DND-41 (cell line): ENCODE measurements at regions not wholly inside any gene's neighbourhood (a gene's known extent, or its start where the extent isn't known, plus 50 kb on each side); places are given as distances from the start of the nearest gene placed in this dataset.

Experiments used
- EZH2 ChIP-seq: IDR thresholded peaks from 3 replicates; pipeline ENCODE4 v1.6.1; 2012; ENCODE audit warnings: borderline replicate concordance, low read depth, mild to moderate bottlenecking, moderate library complexity, low read length, inconsistent platforms; ENCODE audit not compliant: severe bottlenecking
- TF ChIP-seq, protein P1 (sequence below): IDR thresholded peaks from 2 replicates; pipeline ENCODE4 v1.5.1; 2012; ENCODE audit warnings: borderline replicate concordance, low read length, moderate library complexity, mild to moderate bottlenecking; ENCODE audit not compliant: poor library complexity, severe bottlenecking; ENCODE audit errors: extremely low read depth

DNA sequence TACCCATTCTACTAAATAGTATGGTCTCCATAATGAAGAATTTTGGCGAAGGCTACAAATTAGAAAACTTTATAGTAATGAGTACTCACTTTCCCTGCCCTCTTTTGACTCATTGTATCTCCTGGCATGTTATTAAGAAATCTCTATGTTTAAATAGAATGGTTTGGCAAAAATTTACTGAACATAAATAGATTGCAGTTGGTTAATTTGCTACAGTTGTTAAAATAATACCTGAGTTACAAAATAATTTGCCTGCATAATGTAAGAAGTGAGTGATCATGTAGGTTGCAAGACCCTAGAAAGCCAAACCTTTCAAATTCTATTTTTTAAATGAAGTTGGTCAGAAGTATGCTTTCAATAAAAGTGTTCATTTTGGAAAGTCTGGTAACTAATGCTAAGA, 176.8 kb upstream of the AHR start:
- TF ChIP-seq, protein P1, sequence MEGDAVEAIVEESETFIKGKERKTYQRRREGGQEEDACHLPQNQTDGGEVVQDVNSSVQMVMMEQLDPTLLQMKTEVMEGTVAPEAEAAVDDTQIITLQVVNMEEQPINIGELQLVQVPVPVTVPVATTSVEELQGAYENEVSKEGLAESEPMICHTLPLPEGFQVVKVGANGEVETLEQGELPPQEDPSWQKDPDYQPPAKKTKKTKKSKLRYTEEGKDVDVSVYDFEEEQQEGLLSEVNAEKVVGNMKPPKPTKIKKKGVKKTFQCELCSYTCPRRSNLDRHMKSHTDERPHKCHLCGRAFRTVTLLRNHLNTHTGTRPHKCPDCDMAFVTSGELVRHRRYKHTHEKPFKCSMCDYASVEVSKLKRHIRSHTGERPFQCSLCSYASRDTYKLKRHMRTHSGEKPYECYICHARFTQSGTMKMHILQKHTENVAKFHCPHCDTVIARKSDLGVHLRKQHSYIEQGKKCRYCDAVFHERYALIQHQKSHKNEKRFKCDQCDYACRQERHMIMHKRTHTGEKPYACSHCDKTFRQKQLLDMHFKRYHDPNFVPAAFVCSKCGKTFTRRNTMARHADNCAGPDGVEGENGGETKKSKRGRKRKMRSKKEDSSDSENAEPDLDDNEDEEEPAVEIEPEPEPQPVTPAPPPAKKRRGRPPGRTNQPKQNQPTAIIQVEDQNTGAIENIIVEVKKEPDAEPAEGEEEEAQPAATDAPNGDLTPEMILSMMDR, result no peak
- no peak for TF ChIP-seq EZH2
